Stimulated activated CD8-positive, alpha-beta memory T cell treated with anti-CD3 and anti-CD28 coated beads, Interleukin-7, amount 100 ng/mL, for 48 hours (primary cell): ENCODE measurements at regions not wholly inside any gene's neighbourhood (a gene's known extent, or its start where the extent isn't known, plus 50 kb on each side); places are given as distances from the start of the nearest gene placed in this dataset.
A peak's percentile ranks its signal among the peaks of the same experiment; 100 is the strongest.
"Not testable (repeated sequence)": the region's sequence is repeated elsewhere in the genome, so short reads cannot be mapped to it uniquely, and the experiment has no call there.

ENCODE experiments used
- DNase-seq, 2 donors: peaks; one replicate each; pipeline ENCODE4 v3.0.0-alpha.2; 2020; ENCODE audit warnings: low read depth in 1 of 2; ENCODE audit errors: extremely low read depth in 1 of 2

DNA sequence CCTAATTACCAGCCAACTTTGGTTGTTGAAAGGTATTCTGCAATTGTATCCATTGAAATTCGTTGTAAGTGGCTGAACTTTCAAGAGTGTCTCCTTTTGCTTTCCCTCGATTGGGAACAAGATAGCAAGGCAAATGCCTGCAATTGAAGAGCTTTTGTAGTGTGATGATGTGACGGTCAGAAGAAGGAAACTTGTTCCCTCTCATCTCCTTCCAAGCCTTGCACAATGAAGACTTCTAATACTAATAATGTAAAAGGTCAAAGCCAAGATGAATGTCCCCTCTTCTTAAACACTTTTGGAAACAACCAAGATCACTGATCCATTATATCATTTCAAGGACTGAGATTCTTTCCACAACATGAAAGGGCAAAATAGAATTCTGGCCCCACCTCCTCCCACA, 101.9 kb upstream of the LMCD1 start:
- DNase-seq = no peak

DNA sequence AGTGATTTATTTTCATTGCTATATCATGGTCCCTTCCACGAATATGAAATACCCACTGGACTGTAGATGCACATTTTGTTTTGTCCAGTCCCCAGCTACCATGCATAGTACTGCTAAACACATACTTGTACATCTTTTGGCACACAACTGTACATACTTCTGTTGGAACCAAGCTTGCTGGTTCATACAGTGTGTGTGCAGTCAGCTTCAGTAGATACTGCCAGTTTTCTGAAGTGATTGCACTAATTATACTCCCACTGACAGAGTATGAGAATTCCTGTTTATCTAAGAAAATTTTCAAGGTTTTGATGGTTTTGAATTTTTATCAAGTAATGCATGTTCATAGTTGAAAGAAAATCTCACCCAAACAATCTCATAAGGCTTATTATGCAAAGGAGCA, 100.7 kb upstream of the LMCD1 start:
- no peak for DNase-seq

DNA sequence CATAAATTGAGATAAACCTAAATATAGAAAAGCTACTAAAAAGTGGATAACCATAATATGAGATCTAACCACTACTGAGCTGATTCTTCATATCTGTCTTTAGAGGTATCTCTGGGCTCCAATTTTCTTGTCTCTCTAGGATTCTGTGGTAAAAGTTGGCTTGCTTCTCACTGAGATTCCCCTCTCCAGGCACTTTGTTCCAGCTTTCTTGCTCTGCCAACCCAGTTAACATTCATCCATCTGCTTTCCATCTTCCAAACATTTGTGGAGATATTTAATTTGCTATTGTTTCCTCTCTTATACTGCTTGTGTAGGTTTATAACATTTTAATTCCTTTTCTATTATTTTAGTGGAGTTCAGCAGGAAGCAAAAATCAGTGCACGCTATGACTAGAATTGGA, 97.6 kb upstream of the LMCD1 start:
- no peak for DNase-seq

DNA sequence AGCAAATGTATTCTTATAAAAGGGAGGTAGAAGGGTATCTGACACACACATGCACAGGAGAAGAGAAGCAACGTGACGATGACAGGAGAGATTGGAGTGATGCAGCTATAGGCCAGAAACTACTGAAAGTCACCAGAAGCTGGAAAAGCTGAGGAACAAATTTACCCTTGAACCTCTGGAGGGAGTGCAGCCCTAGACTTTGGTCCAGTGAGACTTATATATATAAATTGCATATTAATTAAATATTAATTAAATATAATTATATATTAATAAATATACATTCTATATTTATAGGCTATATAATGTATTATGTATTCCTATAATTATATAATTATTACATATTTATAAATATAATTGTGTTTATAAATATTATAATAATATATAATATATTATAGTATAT, 96.5 kb upstream of the LMCD1 start:
- no peak for DNase-seq

DNA sequence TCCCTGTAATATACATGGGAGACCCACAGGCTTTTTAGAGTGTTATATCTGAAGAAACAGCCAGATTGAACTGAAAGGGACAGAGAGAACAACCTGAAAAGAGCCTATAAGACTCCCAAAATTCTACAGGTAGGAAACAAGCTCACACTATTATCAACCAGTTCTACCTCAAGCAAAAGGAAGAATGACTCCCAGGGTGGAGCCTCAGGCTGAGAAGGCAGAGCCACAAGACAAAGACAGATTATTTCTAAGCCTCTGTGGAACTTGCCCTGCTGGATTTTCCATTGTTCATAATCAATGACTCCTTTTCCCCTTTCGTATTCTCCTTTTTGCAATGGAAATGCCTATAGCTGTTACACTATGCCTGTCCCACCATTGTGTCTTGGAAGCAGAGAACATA, 95.1 kb upstream of the LMCD1 start:
- DNase-seq = no peak

DNA sequence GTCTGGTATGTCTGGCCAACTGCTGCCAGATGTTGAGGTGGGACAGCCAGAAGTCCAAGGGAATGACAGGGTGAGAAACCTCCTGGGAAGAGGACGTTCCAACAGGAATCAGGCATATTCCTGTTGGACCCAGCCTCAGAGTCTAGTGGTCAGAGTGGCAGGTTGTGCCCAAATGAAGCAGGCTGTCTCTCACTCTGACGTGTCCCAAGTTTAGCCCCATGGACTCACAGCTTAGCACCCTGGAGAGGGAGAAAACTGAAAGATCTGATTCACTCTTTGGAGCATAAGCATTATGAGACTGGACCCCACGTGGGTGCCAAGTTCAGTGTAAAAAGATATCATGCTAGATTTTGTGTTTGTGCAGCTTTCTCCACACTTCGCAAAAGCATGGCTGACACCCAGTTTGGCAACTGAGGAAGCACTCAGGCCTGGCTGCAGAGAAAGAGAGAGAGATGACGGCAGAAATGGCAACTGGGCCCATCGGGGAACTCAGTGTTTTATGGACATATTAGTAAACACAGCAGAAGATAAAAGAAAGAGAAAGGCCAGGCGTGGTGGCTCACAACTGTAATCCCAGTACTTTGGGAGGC, 88.2 kb upstream of the LMCD1 start:
- no peak for DNase-seq

DNA sequence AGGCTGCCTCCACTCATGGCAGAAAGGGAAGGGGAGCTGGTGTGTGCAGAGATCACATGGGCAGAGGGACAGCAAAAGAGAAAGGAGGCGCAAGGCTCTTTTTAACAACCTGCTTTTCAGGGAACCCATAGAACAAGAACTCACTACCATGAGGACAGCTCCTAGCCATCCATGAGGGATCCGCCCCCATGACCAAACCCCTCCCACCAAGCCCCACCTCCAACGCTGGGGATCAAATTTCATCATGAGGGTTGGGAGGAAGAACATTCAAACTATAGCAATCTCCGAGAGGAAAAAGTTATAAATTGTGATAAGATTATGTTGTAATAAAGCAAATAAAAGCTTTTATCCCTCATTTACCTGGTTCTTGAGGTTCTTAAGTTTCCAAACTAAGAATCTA, 84.7 kb upstream of the LMCD1 start:
- DNase-seq = peak in 1 of 2 donors; percentile 3

DNA sequence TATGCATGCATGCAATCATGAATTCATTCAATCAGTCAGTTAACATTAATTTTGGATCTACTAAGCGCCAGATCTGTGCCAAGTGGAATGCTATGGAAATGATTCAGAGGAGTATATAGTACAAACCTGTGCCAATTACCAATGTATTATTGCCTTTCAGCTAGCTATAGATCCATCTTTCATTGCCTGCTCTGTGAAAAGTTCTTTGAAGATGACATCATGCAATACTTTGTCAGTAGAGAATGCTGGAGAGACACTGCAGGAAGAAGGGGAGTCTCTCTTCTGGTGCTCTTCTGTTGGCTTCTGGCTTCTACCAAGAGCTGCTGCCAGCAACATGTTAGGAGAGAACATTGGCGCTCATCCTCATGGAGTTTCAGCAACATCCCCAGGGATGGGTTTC, 81.0 kb upstream of the LMCD1 start:
- no peak for DNase-seq

DNA sequence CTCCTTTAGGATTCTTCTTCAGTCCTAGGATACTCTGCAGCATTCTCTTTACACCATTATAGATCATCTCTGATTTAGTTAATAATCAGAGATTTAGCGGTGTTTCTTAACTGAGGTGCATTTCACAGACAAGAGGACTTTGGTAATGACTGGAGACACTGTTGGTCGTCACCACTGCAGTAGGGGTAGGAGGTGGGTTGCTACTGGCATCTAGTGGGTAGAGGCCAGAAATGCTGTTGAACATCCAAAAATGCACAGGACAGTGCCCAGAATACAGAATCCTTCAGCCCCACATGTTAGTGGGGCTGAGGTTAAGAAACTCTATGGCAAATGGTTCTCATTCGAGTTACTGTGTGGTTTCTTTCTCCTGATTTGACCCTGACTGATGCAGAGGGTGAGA, 80.4 kb upstream of the LMCD1 start:
- no peak for DNase-seq

DNA sequence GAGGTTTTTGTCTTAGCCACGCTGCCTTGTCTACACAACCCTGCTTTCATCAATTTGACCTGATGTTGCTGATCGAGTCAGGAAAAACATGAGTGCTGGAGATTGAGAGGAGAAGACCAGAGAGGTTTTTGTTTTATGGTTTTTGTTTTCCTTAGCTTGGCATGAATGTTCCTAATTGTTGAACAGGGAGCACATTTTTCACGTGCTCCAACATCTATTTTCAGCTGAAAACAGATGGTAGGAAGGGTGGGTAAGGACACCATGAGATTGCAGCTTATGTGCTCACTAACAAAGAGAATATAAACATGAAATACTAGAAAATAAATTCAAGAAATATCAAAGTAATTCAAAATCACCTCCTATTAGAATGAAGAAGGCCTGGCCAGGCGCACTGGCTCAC, 79.9 kb upstream of the LMCD1 start:
- DNase-seq = no peak

DNA sequence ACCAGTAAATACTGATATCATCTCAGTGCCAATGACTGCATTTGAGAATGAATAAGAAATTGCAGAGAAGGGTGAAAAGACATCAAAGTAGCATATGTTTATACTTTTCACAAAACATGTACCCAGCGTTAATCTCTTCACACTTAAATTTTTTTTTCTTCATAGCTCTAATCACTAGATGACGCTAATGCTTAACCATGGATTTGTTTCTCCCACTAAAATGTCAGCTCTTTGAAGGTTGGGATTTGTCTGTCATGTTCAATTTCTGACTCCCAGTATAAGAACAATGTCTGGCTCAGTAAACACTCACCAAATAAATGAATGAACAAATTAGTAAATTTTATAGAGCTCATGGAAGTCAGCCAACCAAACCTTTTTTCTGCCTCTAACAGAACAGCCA, 78.3 kb upstream of the LMCD1 start:
- no peak for DNase-seq

DNA sequence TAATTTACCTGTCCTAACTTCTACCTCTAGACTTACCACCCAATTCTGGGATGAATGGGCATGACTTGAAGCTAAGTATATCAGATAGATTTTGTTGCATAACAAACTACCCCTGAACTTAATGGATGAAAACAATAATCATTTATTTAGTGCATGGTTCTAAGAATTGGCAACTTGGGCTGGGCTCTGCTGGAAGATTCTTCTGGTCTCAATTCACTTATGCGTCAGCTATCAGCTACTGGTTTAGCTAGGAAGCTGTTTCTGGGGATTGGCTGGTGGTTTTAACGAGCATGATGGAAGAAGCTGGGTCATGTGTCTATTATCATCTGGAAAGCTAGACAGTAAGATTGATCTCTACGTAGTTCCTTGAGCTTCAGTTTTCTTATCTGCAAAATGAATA, 77.3 kb upstream of the LMCD1 start:
- DNase-seq = no peak

DNA sequence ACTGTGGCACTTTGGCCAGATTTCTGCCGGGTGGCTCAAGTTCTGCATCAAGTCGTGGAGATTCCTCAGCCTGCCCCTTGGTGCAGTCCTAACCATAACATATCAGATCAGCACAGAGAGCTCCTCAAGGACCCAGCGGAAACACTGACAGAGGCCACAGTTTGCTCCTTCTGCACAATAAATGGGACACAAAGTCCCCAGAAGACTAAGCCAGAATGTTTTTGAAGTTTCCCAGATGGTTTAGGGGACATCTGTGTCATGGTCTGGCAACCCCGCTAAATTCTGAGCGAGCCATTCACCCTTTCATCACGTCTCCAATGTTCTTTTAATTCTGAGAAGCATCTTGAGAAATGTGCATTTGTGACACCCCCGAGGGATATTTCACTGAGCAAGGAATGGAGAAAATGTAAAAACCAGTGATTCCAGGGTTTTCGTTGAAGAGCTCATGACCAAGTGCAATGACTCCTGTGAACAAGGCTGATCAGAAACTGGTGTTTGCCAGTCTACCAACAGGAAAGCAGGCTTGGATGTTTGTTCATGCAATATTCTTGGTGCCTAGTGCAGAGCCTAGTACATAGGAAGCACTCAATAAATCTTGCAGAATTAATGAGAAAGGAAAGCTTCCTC, 64.8 kb upstream of the LMCD1 start:
- no peak for DNase-seq

DNA sequence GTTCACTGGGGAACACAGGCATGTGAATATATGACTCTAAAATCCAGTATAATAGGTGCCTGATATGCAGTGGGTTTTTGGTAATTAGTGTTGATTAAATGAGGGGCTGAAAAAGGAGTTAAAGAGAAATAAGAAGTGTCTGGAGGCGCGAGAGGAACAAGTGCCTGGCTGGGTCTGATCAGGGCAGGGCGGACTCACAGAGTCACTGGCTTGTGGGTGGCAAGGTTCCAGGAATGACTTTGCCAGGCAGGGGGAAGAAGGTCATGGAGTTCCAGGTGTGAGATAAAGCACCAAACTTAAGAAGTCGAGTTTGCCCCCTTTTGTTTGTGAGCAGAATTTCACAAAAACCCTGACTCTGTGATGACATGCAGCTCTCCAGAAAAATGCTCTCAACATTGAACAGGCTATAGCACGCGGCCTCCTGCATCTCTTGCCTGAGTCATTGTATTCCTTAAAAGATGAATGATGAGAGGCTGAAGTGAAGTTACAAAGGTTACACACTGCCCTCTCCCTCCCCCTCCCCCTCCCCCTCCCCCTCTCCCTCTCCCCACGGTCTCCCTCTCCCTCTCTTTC, 63.0 kb upstream of the LMCD1 start:
- no peak for DNase-seq

DNA sequence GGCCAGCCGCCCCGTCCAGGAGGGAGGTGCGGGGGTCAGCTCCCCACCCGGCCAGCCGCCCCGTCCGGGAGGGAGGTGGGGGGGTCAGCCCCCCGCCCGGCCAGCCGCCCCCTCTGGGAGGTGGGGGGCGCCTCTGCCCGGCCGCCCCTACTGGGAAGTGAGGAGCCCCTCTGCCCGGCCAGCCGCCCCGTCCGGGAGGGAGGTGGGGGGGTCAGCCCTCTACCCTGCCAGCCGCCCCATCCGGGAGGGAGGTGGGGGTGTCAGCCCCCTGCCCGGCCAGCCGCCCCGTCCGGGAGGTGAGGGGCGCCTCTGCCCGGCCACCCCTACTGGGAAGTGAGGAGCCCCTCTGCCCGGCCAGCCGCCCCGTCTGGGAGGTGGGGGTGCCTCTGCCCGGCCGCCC, 61.5 kb upstream of the LMCD1 start:
- not testable (repeated sequence) for DNase-seq

DNA sequence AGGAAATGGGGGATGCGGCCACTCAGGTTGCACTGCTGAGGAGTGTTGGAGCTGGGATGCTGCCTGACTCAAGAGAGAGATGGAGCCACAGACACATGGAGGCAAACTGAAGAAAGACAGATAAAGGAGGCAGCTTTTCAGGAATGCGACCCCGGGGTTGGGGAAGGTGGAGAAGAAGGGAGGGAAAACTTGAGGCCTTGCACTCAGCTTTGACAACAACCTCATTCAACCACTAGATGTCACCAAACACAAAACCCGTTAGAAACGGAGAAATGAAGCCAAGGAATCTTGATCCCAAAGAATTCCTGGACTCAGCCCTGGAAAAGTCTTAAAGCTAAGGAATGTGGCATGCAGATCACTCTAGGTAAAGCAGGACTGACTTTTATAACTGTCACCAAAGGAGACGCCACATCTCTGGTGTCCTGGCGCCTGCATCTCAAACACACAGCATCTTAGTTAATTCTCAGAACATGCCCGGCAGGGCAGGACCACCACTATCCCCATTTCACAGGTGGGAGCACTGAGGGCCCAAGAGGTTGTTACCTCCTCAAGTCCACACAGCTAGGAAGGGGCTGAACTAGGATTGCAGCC, 59.6 kb upstream of the LMCD1 start:
- DNase-seq = no peak

DNA sequence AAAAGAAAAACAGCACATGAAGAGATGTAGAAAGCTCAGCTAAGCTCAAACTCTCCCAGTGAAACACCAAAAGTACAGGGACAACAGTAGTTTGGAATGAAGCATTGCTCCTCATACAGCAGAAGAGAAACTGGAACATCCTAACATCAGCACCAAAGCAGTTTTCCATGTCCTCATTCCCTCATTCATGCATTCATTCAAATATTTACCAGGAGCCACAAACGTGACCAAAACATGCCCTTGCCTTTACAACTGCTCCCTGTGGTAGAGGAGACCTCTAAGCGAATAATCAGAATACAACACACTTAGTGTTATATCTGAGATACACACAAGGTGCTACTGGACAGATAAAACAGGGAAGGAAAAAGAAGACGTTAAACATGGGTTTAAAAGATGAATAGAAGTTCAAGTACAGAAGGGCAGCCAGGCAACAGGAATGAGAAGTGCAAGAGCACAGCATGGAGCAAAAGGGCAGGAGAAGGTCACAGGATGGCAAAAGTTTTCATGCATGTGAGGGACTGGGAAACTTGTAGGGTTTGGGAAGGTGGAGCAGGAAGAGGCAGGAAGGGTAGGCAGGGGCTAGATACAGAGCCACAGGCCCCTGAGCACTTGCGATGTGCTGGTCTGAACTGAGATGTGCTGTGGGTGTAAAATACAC, 58.5 kb upstream of the LMCD1 start:
- no peak for DNase-seq

DNA sequence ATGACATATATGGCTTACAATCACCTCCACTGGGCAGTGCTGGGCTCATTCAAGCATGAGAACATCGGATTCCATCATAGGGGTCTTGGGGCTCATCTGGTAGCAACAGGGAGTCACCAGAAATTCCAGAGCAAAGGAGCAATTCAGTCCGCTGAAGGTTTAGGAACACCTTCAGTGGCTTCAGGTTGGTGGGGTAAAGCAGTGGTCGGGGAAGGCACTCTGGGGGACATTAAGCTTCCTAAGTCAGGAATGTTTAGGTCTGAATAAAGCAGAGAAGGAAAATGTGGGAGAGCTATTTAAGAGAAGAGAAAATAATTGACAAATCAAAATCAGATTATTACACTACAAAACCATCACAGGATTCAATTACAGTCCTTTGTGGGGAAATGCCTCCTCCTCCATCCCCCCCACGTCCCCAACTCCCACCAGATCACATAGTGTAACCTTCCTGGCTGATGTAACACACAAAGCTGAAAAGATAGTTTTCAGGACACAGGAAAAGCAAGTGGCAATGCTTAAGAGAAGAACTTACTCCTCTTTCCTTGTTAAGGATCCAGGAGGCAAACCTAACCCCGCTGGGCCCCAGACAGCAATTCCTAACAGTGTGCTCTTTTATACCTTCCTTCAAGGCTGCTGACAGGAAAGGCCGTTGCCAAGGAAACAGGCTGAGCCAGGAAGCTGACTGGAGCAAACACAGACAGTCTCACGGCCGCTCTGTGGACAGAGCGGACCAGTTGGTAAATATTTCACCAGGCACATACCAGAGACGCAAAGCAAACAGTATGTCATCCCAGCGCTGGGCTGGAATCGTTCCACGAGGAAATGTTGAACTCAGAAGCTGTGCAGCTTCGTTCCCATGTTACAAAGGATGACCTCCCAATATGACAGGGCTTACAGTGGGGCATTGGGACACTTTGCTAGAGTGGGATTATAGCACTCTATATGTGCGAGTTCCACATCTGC, 57.5 kb upstream of the LMCD1 start:
- no peak for DNase-seq

DNA sequence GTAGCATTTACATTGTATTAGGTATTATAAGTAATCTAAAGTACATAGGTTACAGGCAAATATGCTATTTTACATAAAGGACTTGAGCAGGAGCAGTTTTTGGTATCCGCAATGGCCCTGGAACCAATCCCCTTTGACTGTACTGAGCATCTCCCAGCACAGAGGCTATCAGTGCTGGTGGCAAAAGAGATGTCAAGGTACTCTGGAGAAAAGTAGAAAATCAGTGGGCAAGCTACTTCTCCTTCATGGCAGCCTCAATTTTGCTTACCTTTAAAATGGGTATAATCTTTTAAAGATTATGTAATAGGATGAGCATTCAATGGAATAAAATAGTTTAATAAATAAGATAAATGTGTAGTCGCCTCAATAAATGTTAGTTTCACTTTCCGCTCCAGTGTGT, 56.7 kb upstream of the LMCD1 start:
- DNase-seq = no peak

DNA sequence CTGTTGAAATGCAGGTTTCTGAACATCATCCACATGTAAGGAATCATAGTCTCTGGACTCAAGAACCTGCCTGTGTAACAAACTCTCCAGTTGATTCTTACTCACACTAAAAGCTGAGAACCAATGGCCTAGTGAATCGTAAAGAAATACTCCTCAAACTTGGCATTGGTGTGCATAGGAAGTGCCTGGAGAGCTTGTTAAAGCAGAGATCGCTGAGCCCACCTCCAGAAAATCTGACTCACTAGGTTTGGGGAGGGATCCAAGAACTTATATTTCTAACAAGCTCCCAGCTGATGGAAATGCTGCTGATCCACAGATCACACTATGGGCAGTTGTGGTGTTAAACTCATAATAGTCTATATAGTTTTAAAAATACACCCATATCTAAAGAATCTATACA, 55.8 kb upstream of the LMCD1 start:
- no peak for DNase-seq

DNA sequence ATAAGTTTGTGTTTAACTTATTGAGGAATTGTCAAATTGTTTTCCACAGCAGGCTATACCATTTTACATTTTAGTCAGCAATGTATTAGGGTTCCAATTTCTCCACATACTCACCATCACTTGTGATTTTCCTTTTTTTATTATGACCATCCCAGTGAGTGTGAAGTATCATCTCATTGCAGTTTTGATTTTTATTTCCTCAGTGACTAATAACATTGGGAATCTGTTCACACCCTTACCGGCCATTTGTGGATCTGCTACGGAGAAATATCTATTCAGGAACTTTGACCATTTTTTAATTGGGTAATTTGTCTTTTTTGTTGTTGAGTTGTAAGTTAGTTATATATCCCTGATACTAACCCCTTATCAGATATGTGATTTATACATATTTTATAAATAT, 54.8 kb upstream of the LMCD1 start:
- no peak for DNase-seq
